Retinal pigment epithelial cell (primary cell): ENCODE measurements at regions not wholly inside any gene's neighbourhood (a gene's known extent, or its start where the extent isn't known, plus 50 kb on each side); places are given as distances from the start of the nearest gene placed in this dataset.

Experiments
- DNase-seq: peaks from one replicate; pipeline ENCODE4 v3.0.0-alpha.2; 2010; ENCODE audit warnings: low read depth
- H3K4me3 ChIP-seq: 2 replicates; pipeline ENCODE4 v1.5.1; 2011; ENCODE audit warnings: mild to moderate bottlenecking, low read length, control low read depth, moderate library complexity
- CTCF ChIP-seq: conservative IDR thresholded peaks from 2 replicates; pipeline ENCODE4 v1.5.1; 2011; ENCODE audit warnings: low read depth, low read length, control low read depth, inconsistent platforms

DNA sequence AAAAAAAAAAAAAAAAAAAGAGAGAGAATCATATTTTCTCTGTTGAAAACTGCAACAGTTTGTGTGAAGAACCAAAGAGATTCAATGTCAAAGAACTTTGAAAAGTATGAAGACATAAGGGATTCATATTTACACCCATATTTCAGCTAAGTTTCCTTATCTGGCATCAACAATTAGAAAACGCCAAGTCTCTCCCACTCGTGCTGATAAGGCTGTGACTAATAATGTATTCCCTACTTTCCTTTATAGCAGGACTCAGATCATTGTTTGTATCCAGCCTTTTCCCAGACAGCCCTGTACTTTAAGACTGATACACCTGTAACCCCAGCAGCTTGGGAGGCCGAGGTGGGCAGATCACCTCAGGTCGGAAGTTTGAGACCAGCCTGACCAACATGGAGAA lies 54.1 kb upstream of the STK32A start:
- no peak for DNase-seq

More for the DNA sequence above, 54.1 kb upstream of the STK32A start:
- no peak overlapping the region for H3K4me3 ChIP-seq
- no peak for TF ChIP-seq CTCF
